Right kidney (tissue), 1 donor: ENCODE measurements at regions not wholly inside any gene's neighbourhood (a gene's known extent, or its start where the extent isn't known, plus 50 kb on each side); places are given as distances from the start of the nearest gene placed in this dataset.
"Not testable (repeated sequence)": the region's sequence is repeated elsewhere in the genome, so short reads cannot be mapped to it uniquely, and the experiment has no call there.

Experiments used
- DNase-seq: peaks from one replicate; pipeline ENCODE4 v3.0.0-alpha.2; 2016

DNA sequence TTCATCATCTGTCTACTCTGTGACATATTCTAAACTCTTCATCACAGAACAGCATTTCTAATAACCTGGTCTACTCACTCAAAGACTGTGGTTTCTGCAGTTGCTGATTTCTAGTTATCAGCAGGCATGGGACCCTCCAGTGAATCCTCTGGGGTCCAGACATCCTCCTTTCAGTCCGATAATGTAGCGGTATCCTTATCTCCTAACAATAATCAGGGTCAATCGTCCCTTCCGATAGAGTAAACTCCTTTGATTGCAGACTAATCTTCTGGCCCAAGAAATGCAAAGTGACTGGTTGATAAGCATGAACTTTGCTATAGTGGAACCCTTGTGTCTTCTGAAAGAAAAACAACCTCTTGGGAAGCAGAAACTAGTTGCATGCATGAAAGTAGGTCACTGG lies 1209.8 kb upstream of the CELF2 start:
- no peak for DNase-seq

DNA sequence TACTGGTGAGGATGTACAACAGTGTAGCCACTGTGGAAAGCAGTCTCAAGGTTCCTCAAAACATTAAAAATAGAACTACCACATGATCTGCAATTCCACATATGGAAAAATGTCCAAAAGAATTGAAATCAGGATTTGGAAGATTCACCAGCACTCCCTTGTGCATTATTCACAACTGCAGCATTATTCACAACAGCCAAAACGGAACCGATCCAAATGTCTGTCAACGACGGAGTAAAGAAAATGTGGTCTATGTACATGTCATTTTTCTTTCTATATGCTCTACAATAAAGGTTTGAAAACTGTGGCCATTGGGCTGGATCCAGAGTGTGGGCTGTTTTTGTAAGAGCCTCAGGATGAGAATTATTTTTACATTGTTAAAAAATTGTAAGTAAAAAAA lies 1206.1 kb upstream of the CELF2 start:
- DNase-seq, result no peak

DNA sequence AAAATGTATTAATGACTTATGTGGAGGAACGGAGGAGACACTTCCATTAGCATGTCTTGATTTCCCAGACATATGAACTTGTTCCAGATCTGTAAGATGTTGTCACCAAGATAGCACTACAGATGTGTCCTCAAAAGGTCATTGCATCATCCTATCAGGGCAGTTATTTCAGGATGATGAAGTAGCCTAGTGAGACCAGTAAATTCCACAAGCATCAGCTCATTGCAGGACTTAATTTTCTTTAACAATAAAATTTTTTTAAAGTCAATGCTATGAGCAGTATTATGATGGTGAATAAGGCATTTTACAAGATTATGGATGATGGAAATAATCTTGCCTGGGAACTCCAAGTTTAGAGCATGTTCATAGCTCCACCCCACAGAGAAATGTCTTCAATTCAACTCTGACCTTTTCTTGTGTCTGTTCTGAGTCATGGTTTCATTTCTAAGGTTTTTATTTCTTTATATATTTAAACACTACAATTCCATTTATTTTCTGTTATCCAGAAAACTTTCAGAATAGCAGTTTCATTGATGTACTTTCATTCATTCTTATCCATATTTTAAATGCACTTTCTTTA lies 1203.3 kb upstream of the CELF2 start:
- DNase-seq, result no peak

DNA sequence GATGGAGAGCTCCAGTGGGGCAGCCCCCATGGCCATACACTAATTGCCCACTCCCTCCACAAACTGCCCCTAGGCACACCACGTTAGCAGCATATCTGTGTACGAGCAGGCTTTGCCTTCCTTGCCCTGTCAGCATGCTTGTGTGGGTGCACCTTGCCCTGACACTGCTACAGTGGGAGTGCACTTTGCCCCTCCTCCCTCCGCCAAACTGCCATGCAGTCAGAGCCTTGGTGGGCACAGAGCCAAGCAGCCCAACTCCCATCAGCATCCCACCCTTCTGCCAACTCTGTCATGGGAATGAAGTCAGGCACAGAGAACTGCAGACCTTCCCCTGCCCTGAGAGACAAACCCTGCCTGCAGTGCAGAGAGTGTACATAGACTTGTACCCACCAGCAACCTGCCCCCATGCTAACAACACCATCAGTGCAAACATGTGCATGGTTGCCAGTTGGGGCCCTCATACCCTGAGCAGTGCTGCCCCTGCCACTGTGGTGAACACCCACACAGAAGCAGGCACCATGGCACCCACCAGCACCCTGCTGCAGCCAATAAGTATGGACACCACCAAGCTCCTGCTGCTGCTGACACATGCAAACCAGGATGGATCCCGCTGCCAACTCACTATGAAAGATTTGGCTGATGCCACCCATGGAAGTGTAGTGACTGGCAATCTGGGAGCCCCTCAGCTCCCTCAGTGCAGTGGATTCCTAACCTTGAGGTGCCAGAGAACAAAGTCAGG lies 1197.7 kb upstream of the CELF2 start:
- DNase-seq, result no peak

DNA sequence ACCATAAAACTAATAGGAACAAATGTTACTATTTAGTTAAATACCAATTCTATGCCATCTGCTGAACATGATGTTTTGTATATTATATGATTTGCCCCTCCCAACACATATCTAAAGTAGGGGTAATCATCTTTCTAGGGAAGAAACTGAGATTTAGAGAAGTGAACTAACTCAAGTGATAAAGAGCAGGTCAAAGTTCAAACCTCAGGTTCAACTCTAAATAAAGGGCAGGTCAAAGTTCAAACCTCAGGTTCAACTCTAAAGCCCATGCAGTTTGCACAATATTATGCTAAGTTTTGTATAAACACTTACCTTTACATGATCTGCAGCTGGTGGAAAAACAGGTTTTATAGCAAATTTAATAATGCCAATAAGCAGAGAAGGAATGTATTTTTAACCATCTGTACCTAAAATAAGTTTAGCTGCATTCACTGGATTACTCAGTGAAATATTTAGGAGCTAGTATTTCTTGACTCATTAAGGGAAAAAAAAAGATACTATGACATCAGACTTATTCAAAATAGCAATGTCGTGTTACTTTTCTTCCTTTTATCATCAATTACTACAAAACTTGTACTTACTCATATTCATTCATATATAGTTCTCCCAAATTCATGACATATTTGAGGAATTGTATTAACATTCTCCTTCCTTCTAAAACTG lies 1194.3 kb upstream of the CELF2 start:
- DNase-seq, result no peak

DNA sequence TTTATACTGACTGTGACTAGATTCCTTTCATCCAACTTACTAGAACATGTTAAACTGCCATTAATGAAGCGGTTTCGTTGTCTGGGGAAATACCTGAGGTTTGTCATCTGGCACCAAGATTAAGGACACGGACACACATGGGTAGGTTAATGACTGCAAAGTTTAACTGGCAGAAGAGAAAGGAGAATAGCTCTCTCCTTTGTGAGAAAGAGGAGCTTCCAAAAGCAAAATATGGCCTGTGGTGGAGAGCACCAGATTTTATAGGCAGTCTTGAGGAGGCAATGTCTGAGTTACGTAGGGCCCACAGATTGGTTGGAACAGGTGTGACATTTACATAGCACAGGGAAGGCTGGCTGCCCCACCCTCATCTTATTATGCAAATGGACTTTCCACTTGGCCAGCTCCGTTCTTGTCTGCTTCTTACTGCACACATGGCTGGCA lies 1193.0 kb upstream of the CELF2 start:
- DNase-seq, result peak; percentile 51

DNA sequence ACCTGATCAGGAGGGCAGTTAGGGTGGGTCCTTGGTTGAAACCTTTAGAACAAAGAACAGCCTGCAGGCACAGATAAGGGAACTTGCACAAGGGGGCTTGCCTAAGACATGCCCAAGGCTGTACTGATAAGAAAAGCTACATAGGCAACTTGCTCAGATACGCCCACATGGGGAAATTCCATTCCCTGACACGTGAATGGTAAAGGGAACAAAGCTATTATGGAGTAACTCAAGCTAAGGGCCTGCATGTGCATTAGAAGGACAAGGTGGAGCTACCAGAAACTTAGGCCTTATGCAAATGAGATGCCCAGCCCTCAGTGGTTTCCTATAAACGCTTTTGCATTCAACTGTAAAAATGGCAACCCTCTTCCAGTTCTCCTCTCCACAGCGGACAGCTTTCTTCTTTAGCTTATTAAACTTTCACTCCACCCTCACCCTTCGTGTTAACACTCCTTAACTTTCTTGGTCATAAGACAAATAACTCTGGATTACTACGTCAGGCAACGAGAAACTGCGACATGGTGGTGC lies 1192.1 kb upstream of the CELF2 start:
- no peak for DNase-seq

DNA sequence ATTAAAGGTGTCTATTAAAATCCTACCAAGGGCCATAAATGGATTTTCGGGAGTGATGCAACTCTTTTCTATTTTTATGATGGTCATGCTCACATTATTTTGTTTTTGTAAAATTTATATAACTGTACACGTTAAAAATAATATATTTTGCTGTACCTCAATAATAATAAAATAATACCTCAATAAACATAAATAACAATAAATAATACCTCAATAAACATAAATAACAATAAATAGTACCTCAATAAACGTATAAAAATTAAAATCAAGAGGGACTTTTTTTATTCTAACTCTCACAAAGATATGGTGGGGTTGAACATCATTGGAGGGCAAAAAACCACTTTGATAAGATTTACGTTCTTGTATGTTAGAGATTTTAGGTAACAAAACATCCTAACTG lies 1189.6 kb upstream of the CELF2 start:
- no peak for DNase-seq

DNA sequence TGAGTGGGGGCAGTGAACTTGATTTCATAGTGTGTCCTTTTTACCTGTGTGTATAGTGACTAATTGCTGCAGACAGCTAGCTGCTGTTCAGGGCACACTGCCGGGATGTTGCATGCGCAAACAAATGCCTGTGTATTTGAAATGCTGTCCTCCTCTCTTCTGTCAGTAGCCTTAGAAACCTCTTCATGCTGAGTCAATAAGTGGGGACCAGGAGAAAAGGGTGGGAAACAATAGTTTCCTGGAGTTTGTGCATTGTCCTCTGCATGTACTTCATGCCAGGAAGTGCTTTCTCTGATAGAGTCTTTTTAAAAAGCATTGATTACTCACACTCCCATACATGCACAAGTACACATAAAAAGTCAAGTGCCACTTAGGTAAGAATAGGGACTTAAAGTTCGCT lies 1183.7 kb upstream of the CELF2 start:
- DNase-seq, result no peak

DNA sequence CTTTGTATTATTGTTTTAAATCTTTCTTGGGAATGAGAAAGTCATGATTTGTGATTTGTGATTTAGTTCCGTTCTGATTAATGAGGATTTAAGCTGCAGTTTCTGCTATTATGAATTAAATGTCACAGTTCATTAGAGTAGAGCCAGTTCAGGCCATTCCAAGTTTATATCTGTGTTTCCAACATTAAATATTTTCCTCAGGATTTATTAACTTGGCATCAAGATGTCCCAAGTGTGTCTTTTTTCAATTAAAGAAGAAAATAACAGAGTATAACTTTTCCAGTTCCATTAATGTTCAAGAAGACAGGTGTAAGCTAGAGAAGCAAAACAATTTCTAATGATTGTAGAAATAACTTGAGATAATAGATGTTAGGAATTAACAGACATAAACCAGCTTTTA lies 1183.2 kb upstream of the CELF2 start:
- no peak for DNase-seq

DNA sequence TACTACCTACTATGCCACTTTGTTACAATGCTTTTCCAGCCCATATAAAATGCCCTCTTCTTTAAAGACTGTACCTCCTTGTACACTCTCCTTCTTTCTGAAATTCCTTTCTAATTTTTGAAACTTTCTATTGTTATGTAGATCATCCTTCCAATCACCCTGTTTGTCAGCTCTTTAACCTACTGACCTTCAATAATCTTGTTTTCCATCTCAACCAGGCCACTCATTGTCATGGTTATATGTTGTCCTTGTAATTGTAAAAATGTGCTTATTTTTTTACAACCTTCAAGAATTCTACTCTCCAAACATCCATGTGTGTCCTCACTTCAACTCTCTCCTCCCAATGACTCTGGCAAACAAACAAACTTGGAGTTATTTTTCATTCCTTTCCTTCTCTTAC lies 1172.6 kb upstream of the CELF2 start:
- DNase-seq, result no peak

DNA sequence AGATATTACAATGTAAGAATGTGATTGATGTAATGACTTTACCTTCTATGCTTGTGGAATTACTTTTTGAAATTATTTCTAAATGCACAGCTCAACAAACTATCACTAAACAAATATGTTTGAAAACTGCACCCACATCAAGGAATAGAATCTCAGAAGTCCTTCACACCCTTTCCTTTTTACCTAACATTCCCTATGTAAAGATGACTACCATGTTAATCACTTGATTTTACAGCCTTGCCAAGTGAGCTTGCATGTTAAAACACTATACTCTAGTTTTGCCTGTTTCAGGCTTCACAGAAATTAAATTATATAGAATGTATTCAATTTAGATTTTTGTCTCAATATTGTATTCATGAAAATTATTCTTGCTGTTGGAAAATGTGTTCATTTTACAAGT lies 1169.4 kb upstream of the CELF2 start:
- no peak for DNase-seq

DNA sequence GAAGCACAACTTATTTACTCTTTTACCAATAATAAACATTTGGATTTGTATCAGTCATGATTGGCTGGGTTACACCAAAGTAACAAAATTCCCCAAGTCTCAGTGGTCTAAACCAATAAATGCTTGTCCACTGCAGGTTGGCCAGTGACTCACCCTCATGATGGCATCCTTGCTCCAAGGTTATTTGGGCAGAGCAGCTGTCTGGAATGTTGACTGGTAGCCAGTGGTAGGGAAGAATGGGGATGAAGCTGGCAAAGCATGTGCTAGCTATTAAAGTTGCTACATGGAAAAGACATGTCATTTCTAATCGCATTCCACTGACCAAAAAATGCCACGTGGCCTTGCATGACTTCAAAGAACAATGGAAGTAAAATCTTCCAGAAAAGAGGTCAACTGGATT lies 1168.7 kb upstream of the CELF2 start:
- DNase-seq, result no peak

DNA sequence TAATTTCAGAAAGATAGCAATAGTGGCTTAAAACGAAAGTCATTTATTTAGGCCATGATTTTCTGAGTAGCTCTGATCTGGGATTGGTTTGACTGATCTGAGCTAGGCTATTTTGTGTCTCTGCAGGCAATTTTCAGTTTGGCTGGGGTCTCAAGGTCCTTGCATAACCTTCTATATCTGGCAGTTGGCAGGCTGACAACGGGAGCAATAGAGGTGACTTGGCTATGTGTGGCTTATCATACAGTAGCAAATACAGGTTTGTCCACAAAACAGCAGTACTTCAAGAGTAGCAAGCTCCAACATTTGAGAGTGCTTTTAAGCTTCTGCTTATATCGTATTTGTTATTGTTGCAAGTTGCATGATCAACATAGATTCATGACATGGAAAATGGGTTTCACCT lies 1167.3 kb upstream of the CELF2 start:
- DNase-seq, result no peak

DNA sequence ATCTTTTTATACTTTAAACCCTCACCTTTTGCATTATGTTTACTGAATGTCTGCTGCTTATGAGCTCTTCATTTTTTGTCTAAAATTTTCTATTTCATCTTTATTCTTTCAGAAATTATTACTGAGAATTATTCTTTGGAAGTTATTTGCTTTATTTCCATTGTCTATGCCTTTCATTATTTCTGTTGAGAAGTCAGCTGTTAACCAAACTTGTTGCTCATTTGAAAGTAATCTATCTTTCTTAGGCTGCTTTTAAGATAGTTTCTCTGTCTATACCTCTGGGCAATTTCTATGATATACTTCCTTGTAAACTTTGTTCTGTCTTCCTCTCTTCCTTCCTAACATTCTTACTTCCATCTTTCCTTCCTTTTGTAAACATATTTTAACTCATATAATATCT lies 1165.9 kb upstream of the CELF2 start:
- no peak for DNase-seq

DNA sequence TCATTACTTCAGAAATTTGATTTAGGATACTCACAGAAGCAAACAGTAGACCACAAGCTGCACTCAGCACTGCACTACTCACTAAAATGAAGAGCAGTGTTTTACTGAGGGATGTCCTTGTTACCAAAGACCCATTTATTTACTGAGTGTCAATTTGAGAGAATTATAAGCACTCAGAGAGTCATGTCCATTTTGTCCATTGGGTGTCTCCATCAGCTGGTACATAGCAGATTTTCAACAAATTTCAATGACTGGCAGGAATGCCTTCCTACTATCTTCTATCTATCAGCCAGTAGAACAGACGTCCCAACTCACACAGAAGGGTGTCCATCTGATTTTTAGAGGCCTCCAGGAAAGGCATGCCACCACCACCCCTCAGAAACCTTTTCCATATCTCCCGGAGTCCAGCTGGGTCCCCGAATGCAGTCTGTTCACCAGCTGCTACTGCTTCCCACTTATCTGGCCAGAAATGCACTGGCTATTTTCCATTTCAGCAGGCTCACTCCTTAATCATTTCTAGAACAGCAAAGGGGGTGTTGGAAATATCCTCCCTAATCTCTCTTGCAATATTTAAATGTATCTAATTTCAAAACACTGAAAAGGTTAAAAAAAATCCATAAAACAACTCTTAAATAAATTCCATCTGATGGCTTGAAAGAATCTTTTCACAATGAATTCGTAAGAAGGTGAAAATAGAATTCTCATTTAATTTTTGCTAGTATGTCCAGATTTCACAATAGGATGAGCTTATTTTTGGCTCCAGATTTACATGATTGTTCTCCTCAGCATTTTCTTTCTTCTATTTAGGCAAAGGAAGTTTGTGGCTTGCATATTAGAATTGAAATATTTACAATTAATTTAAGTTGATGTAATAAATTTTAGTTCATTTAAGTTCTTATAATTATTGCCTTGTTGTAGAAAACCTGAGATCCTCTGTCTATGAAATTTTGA lies 1164.0 kb upstream of the CELF2 start:
- DNase-seq, result no peak

DNA sequence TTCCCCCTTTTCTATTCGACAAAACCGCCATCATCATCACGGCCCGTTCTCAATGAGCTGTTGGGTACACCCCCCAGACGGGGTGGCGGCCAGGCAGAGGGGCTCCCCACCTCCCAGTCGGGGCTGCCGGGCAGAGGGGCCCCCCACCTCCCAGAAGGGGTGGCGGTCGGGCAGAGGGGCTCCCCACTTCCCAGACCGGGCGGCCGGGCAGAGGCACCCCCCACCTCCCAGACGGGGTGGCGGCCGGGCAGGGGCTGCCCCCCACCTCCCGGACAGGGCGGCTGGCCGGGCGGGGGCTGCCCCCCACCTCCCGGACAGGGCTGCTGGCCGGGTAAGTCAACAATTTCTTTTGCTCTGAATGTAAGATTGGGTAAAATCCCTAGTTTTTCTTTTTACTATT lies 1162.2 kb upstream of the CELF2 start:
- DNase-seq, result not testable (repeated sequence)

DNA sequence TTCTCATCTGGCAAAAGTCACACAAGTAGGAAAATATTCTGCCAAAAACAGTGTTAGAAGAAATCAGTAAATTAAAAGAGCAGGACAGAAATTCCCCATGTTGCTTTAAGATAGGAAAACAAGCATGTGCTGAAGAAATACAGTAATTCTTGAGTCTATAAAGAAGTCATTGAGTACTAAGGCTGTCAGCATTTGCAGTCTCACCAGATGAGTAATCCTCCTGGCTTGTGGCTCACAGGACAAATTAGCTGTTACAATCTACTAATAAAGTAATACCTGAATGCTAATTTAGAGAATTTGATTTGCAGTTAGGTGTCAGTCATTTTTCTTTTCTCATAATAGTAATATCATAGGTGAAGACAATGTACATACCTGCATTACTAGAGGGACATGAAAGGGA lies 1158.9 kb upstream of the CELF2 start:
- no peak for DNase-seq

DNA sequence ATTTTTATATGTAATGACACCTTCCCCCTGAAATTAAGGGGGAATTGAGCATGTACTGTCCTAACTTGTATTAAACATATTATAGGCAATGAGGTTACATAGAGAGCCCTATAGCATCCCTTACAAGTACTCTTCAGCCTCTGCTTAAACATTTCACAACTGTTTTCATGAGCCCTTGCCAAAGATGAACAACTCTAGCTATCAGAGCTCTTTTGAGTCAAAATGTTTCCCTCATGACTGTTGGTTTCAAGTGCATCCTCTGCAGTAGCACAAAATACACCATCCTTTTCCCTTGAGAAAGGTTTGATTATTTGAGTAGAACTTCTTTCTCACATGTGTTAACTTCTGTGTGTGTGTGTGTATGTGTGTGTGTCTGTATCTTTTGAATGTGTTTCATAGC lies 1157.6 kb upstream of the CELF2 start:
- DNase-seq, result no peak

DNA sequence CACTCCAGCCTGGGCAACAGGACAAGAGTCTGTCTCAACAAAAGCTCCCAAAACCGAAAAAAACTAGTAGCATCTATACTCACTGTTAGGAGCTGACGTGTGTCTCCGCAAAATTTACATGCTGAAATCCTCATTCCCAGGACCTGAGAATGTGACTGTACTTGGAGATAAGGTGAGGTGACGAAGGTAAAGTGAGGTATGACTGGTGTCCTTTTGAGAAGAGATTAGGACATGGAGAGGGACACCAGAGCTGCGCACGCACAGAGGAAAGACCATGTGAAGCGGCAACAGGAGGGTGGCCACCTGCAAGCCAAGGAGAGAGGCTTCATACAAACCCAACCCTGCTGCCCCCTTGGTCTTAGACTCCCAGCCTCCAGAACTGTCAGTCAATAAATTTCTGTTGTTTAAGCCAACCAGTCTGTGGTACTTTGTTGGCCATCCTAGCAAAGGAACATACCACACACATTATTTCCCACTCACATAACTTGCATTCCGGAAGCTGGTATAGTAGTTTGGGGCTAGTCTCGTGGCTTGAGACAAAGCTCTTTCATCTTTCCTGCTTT lies 1154.0 kb upstream of the CELF2 start:
- DNase-seq, result no peak

DNA sequence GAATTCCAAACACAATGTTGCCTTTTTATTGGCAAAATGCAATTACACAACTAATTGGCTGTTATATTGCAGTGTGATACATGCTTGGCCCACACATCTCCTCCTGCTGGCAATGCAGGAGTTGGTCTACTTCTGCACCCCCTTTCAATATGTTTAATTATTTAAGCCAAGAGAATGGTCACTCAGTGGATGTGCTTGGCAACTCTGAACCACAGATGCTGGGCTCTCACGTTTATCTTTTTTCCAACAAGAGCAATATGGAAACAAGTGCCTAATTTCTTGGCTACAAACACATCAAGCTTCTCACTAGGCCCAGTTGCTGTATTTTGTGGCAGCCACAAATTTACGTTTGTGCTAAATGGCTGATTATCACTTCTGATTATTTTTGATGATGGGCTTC lies 1149.2 kb upstream of the CELF2 start:
- no peak for DNase-seq

DNA sequence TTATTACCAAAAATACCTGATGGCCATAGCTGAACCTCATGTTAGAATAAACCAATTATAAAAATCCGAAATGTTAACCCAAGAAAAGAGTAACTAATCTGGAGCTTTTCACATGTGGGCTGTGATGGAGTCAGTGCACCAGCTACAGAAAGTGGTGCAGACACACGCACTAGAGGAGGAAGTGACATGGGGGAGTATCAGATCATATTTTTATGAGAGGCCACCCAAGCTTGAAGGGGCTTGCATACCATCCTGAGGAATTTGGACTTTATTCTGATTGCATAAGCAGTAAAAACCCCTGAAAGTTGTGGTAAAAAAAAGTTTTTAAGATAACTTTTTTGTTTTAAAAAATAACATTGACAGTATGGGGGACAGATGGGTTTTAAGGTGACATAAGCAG lies 1148.5 kb upstream of the CELF2 start:
- DNase-seq, result no peak
